Glomerular visceral epithelial cell (primary cell): ENCODE measurements at regions not wholly inside any gene's neighbourhood (a gene's known extent, or its start where the extent isn't known, plus 50 kb on each side); places are given as distances from the start of the nearest gene placed in this dataset.
"Not testable (repeated sequence)": the region's sequence is repeated elsewhere in the genome, so short reads cannot be mapped to it uniquely, and the experiment has no call there.

Experiments used
- DNase-seq: peaks from one replicate; pipeline ENCODE4 v3.0.0-alpha.2; 2016; ENCODE audit errors: extremely low spot score

- DNase-seq = no peak
Observed at GRCh38 chrX:46168254-46168653, 377.0 kb downstream of the ZNF674 start.

GRCh38 chrX:46165866-46166265 lies 379.4 kb downstream of the ZNF674 start:
- no peak for DNase-seq

- peak; percentile 56 for DNase-seq
Observed at GRCh38 chrX:46165411-46165810, 379.8 kb downstream of the ZNF674 start.

GRCh38 chrX:46152756-46153155 lies 392.5 kb downstream of the ZNF674 start:
- no peak for DNase-seq

GRCh38 chrX:46151332-46151731 lies 393.9 kb downstream of the ZNF674 start:
- DNase-seq = not testable (repeated sequence)

- no peak for DNase-seq
Observed at GRCh38 chrX:46144566-46144965, 400.7 kb downstream of the ZNF674 start.

GRCh38 chrX:46140272-46140671 lies 404.9 kb downstream of the ZNF674 start:
- DNase-seq = no peak

GRCh38 chrX:46130247-46130646 lies 415.0 kb downstream of the ZNF674 start:
- DNase-seq = peak; percentile 24

- DNase-seq = peak; percentile 5
Observed at GRCh38 chrX:46125111-46125510, 420.1 kb downstream of the ZNF674 start.

GRCh38 chrX:46117234-46117633 lies 428.0 kb downstream of the ZNF674 start:
- DNase-seq = no peak

GRCh38 chrX:46087310-46087709 lies 457.9 kb downstream of the ZNF674 start:
- not testable (repeated sequence) for DNase-seq

- not testable (repeated sequence) for DNase-seq
Observed at GRCh38 chrX:46080121-46080520, 465.1 kb downstream of the ZNF674 start.

GRCh38 chrX:46072791-46073190 lies 472.4 kb downstream of the ZNF674 start:
- DNase-seq = no peak

- no peak for DNase-seq
Observed at GRCh38 chrX:46072372-46072771, 472.8 kb downstream of the ZNF674 start.

- DNase-seq = no peak
Observed at GRCh38 chrX:46070421-46070820, 474.8 kb downstream of the ZNF674 start.

GRCh38 chrX:46059316-46059715 lies 485.9 kb downstream of the ZNF674 start:
- DNase-seq = no peak

GRCh38 chrX:46044486-46044885 lies 500.7 kb downstream of the ZNF674 start:
- no peak for DNase-seq

GRCh38 chrX:46040001-46040400 lies 505.2 kb downstream of the ZNF674 start:
- no peak for DNase-seq

GRCh38 chrX:46039526-46039925 lies 505.7 kb downstream of the ZNF674 start:
- no peak for DNase-seq

GRCh38 chrX:46036508-46036907 lies 508.7 kb downstream of the ZNF674 start:
- no peak for DNase-seq

GRCh38 chrX:46034868-46035267 lies 510.4 kb downstream of the ZNF674 start:
- no peak for DNase-seq

GRCh38 chrX:46029777-46030176 lies 515.4 kb downstream of the ZNF674 start:
- DNase-seq = no peak

- no peak for DNase-seq
Observed at GRCh38 chrX:46016296-46016695, 528.9 kb downstream of the ZNF674 start.

GRCh38 chrX:46015653-46016052 lies 529.6 kb downstream of the ZNF674 start:
- no peak for DNase-seq
